H1 (cell line): ENCODE measurements at regions not wholly inside any gene's neighbourhood (a gene's known extent, or its start where the extent isn't known, plus 50 kb on each side); places are given as distances from the start of the nearest gene placed in this dataset.

Experiments used
- CTCF ChIA-PET: fragments of 300-600 bp; sonication (Branson Sonifier 250); formaldehyde crosslinking; loops from one replicate; lab custom pipeline; 2021; ENCODE audit not compliant: partially characterized antibody; lab: Charles Lee
- POLR2A ChIA-PET: fragments of 300-600 bp; sonication (Branson Sonifier 250); formaldehyde crosslinking; loops from one replicate; lab custom pipeline; 2021; ENCODE audit warnings: inconsistent platforms; ENCODE audit not compliant: partially characterized antibody; lab: Charles Lee
- DNase-seq, 2 experiments: peaks; one replicate each; pipeline versions ENCODE4 v3.0.0 to v3.0.0-alpha.2; 2010 to 2022; ENCODE audit warnings: low spot score in 2 of 2, low read depth in 1 of 2, mixed read lengths in 1 of 2
- FAIRE-seq: peaks from 2 replicates; lab custom pipeline; 2011; peaks lifted over from hg19 to GRCh38; lab: Jason Lieb, UNC
- H2AFZ ChIP-seq: 2 replicates; pipeline ENCODE4 v1.8.1; 2012; ENCODE audit warnings: low read length, inconsistent platforms
- H2AK5ac ChIP-seq: 2 replicates; pipeline ENCODE4 v1.6.1; 2013; ENCODE audit warnings: low read depth, low read length
- H2BK120ac ChIP-seq: replicated peaks from 2 replicates; pipeline ENCODE3; 2013; ENCODE audit warnings: low read depth, low read length, inconsistent platforms
- H2BK12ac ChIP-seq: 2 replicates; pipeline ENCODE4 v1.6.1; 2013; ENCODE audit warnings: low read depth, low read length
- H2BK15ac ChIP-seq: 2 replicates; pipeline ENCODE4 v1.6.1; 2013; ENCODE audit warnings: low read length
- H2BK20ac ChIP-seq: 2 replicates; pipeline ENCODE4 v1.6.1; 2013; ENCODE audit warnings: low read length
- H2BK5ac ChIP-seq: 2 replicates; pipeline ENCODE4 v1.6.1; 2013; ENCODE audit warnings: low read depth, low read length
- H3K14ac ChIP-seq: 2 replicates; pipeline ENCODE4 v1.6.1; 2013; ENCODE audit warnings: inconsistent platforms; ENCODE audit not compliant: insufficient read length
- H3K18ac ChIP-seq: 2 replicates; pipeline ENCODE4 v1.6.1; 2013; ENCODE audit warnings: low read length; ENCODE audit errors: extremely low read depth
- H3K23ac ChIP-seq: 2 replicates; pipeline ENCODE4 v1.6.1; 2013; ENCODE audit warnings: inconsistent platforms; ENCODE audit not compliant: insufficient read length
- H3K23me2 ChIP-seq: 2 replicates; pipeline ENCODE4 v1.6.1; 2013; ENCODE audit warnings: low read depth, low read length
- H3K27ac ChIP-seq: 2 replicates; pipeline ENCODE4 v1.6.1; 2011; ENCODE audit warnings: low read depth, low read length, inconsistent platforms
- H3K27me3 ChIP-seq, 4 experiments: replicated peaks in 1 of 4; 1 replicate in 1 of 4; 2 replicates in 3 of 4; pipeline versions ENCODE4 v1.6.1 to v1.8.1; 2011 to 2013; ENCODE audit warnings: low read length in 3 of 4, mild to moderate bottlenecking in 3 of 4, inconsistent platforms in 2 of 4, mixed read lengths in 2 of 4, moderate library complexity in 1 of 4; ENCODE audit not compliant: control insufficient read depth in 3 of 4, insufficient read depth in 3 of 4; ENCODE audit errors: extremely low read depth in 1 of 4
- H3K36me3 ChIP-seq, 4 experiments: 2 replicates each; pipeline versions ENCODE4 v1.6.1 to v1.8.1; 2011 to 2013; ENCODE audit warnings: mild to moderate bottlenecking in 4 of 4, low read length in 3 of 4, moderate library complexity in 2 of 4, control low read depth in 1 of 4, inconsistent platforms in 1 of 4; ENCODE audit not compliant: insufficient read depth in 4 of 4, control insufficient read depth in 2 of 4
- H3K4ac ChIP-seq: replicated peaks from 2 replicates; pipeline ENCODE3; 2013; ENCODE audit warnings: low read length, low read depth, mixed read lengths, inconsistent platforms; ENCODE audit not compliant: insufficient read length
- H3K4me1 ChIP-seq, 4 experiments: replicated peaks in 1 of 4; 1 replicate in 1 of 4; 2 replicates in 3 of 4; pipeline versions ENCODE4 v1.6.1 to v1.8.1; 2011 to 2013; ENCODE audit warnings: low read length in 3 of 4, inconsistent platforms in 2 of 4, mixed read lengths in 1 of 4; ENCODE audit not compliant: insufficient read depth in 4 of 4, control insufficient read depth in 3 of 4
- H3K4me2 ChIP-seq, 2 experiments: 2 replicates each; pipeline versions ENCODE4 v1.6.1 to v1.8.1; 2011 to 2013; ENCODE audit warnings: low read depth in 2 of 2, low read length in 2 of 2, control low read depth in 1 of 2, inconsistent platforms in 1 of 2, mild to moderate bottlenecking in 1 of 2; ENCODE audit not compliant: insufficient read depth in 1 of 2
- H3K4me3 ChIP-seq, 4 experiments: fragments of 200-600, 300-600 bp in 1 of 4; sonication (generic), shearing (Covaris generic), sonication (Bioruptor Twin) in 1 of 4; 2 replicates each; pipeline versions ENCODE4 v1.5.1 to v1.8.1; 2011 to 2016; ENCODE audit warnings: low read length in 4 of 4, low read depth in 3 of 4, control low read depth in 2 of 4, inconsistent platforms in 2 of 4, mild to moderate bottlenecking in 2 of 4, mixed read lengths in 1 of 4, moderate library complexity in 1 of 4; ENCODE audit not compliant: insufficient read depth in 2 of 4; ENCODE audit errors: extremely low read depth in 1 of 4
- H3K56ac ChIP-seq: replicated peaks from 2 replicates; pipeline ENCODE3; 2013; ENCODE audit warnings: low read depth, mild to moderate bottlenecking, mixed read lengths, low read length, inconsistent platforms; ENCODE audit not compliant: insufficient read length
- H3K79me1 ChIP-seq: 2 replicates; pipeline ENCODE4 v1.6.1; 2013; ENCODE audit warnings: low read depth, low read length, control low read depth
- H3K79me2 ChIP-seq, 2 experiments: 2 replicates each; pipeline versions ENCODE4 v1.6.1 to v1.8.1; 2012 to 2013; ENCODE audit warnings: low read length in 2 of 2, mild to moderate bottlenecking in 2 of 2, inconsistent platforms in 1 of 2; ENCODE audit not compliant: insufficient read depth in 2 of 2, control insufficient read depth in 1 of 2
- H3K9ac ChIP-seq, 4 experiments: replicated peaks in 1 of 4; 1 replicate in 1 of 4; 2 replicates in 3 of 4; pipeline versions ENCODE4 v1.6.1 to v1.8.1; 2011 to 2013; ENCODE audit warnings: low read depth in 3 of 4, low read length in 3 of 4, control low read depth in 2 of 4, mild to moderate bottlenecking in 2 of 4, moderate library complexity in 2 of 4, inconsistent platforms in 1 of 4; ENCODE audit errors: extremely low read depth in 1 of 4
- H3K9me3 ChIP-seq, 2 experiments: 2 replicates each; pipeline versions ENCODE4 v1.6.1 to v1.8.1; 2012 to 2013; ENCODE audit warnings: mild to moderate bottlenecking in 2 of 2, moderate library complexity in 2 of 2, control low read depth in 1 of 2, inconsistent platforms in 1 of 2, low read depth in 1 of 2, low read length in 1 of 2, mixed read lengths in 1 of 2; ENCODE audit not compliant: insufficient read depth in 2 of 2
- H4K20me1 ChIP-seq, 2 experiments: replicated peaks in 1 of 2; 2 replicates each; pipeline versions ENCODE3 to v1.8.1; 2011 to 2013; ENCODE audit warnings: inconsistent platforms in 2 of 2, low read length in 2 of 2, mild to moderate bottlenecking in 1 of 2; ENCODE audit not compliant: insufficient read depth in 2 of 2, control insufficient read depth in 1 of 2
- H4K5ac ChIP-seq: 2 replicates; pipeline ENCODE4 v1.6.1; 2013; ENCODE audit warnings: low read length, low read depth, mixed read lengths, inconsistent platforms; ENCODE audit not compliant: insufficient read length
- H4K8ac ChIP-seq: 2 replicates; pipeline ENCODE4 v1.8.0; 2013; ENCODE audit warnings: mild to moderate bottlenecking, moderate library complexity, low read length, inconsistent platforms; ENCODE audit not compliant: insufficient read depth; ENCODE audit errors: extremely low read depth
- H4K91ac ChIP-seq: replicated peaks from 2 replicates; pipeline ENCODE3; 2013; ENCODE audit warnings: low read length, mixed read lengths, inconsistent platforms; ENCODE audit not compliant: insufficient read length
- BRCA1 ChIP-seq: IDR thresholded peaks from 2 replicates; pipeline ENCODE4 v1.6.1; 2012; ENCODE audit warnings: low read depth, low read length, improper control_type of control experiment
- CBX5 ChIP-seq: fragments of 300-800, 300-1000 bp; sonication (generic); IDR thresholded peaks from 2 replicates; pipeline ENCODE4 v1.7.1; 2016; ENCODE audit warnings: antibody characterized with exemption, low read length, low read depth
- CEBPB ChIP-seq: IDR thresholded peaks from 2 replicates; pipeline ENCODE4 v1.6.1; 2012; ENCODE audit warnings: low read depth, low read length
- CTBP2 ChIP-seq: IDR thresholded peaks from 2 replicates; pipeline ENCODE4 v1.7.0; 2011; ENCODE audit warnings: borderline replicate concordance, mild to moderate bottlenecking, moderate library complexity, mixed read lengths, low read length; ENCODE audit not compliant: insufficient read depth, insufficient read length
- CTCF ChIP-seq, 3 experiments: IDR thresholded peaks; 1 replicate in 2 of 3; 2 replicates in 1 of 3; pipeline versions ENCODE4 v1.5.1 to v1.6.1; 2011; ENCODE audit warnings: low read length in 3 of 3, mild to moderate bottlenecking in 3 of 3, inconsistent platforms in 2 of 3, low read depth in 1 of 3, moderate library complexity in 1 of 3; ENCODE audit not compliant: insufficient read depth in 1 of 3; ENCODE audit errors: control extremely low read depth in 1 of 3
- EP300 ChIP-seq, 2 experiments: IDR thresholded peaks; 1 replicate in 1 of 2; 2 replicates in 1 of 2; pipeline ENCODE4 v1.6.1; 2011 to 2012; ENCODE audit warnings: low read depth in 2 of 2, low read length in 2 of 2, mild to moderate bottlenecking in 2 of 2, borderline replicate concordance in 1 of 2, inconsistent platforms in 1 of 2, moderate library complexity in 1 of 2
- MAFK ChIP-seq: IDR thresholded peaks from 2 replicates; pipeline ENCODE4 v1.6.1; 2012; ENCODE audit warnings: low read depth, mild to moderate bottlenecking, improper control_type of control experiment, low read length
- RXRA ChIP-seq: IDR thresholded peaks from 2 replicates; pipeline ENCODE4 v1.6.1; 2011; ENCODE audit warnings: low read depth, mild to moderate bottlenecking, low read length, moderate library complexity; ENCODE audit not compliant: insufficient read depth
- SAP30 ChIP-seq: fragments of 300-600 bp; sonication (generic); IDR thresholded peaks from 2 replicates; pipeline ENCODE4 v1.7.1; 2012; ENCODE audit warnings: low read length, moderate library complexity, mild to moderate bottlenecking, inconsistent platforms; ENCODE audit not compliant: insufficient read depth, insufficient replicate concordance
- SIN3A ChIP-seq, 2 experiments: IDR thresholded peaks in 1 of 2; conservative IDR thresholded peaks in 1 of 2; 2 replicates each; pipeline ENCODE4 v1.6.1; 2011 to 2012; ENCODE audit warnings: low read length in 2 of 2, improper control_type of control experiment in 1 of 2, low read depth in 1 of 2, mild to moderate bottlenecking in 1 of 2
- SIRT6 ChIP-seq: IDR thresholded peaks from one replicate; pipeline ENCODE4 v1.7.1; 2012; ENCODE audit warnings: low read length, inconsistent platforms
- TF ChIP-seq, protein P1 (sequence below): IDR thresholded peaks from 2 replicates; pipeline ENCODE4 v1.6.1; 2011; ENCODE audit warnings: low read depth, mild to moderate bottlenecking, low read length; ENCODE audit not compliant: insufficient read depth

DNA sequence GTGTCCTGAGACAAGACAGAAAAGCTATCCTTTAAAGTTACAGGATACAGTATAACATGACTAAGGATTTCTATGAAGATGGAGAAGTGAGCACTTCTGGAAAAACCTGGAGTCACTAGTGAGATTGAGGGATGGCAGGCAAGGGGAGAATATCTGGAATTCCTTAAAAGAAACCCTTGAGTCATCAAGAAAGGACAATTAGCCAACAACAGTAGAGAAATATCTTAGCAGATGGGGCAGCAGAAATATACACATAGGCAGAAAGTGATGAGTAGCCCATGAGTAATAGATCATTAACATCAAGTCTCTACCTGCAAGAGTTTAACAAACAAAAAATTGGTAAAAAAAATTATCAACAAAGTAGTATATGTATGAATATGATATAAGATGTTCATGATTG, 858.8 kb upstream of the FRG1 start:
- H3K9ac ChIP-seq: no peak overlapping the region
- H2BK20ac ChIP-seq: no peak overlapping the region
- H2AFZ ChIP-seq: no peak overlapping the region
- H3K23me2 ChIP-seq: no peaks in the 10 kb centered on the region
- H3K4ac ChIP-seq: no peak overlapping the region
- H3K27ac ChIP-seq: no peak overlapping the region
- H3K23ac ChIP-seq: no peak overlapping the region
- no peak overlapping the region for H3K4me2 ChIP-seq
- no peak overlapping the region for H3K18ac ChIP-seq
- no peak overlapping the region for H4K91ac ChIP-seq
- no peak overlapping the region for H3K56ac ChIP-seq
- H3K14ac ChIP-seq: no peak overlapping the region
- no peak overlapping the region for H4K5ac ChIP-seq
- ChIA-PET CTCF (interaction anchor here (0.7 to 1.4 kb wide), 2 partner anchors 13 to 87 kb away, joined by 3 to 4 read pairs; no protein-coding TSS in a partner anchor), POLR2A (no interaction called here)
- H3K36me3 ChIP-seq: no peaks in the 10 kb centered on the region
- FAIRE-seq (no peak), DNase-seq (no peak)
- H2BK120ac ChIP-seq: no peak overlapping the region
- no peak overlapping the region for H2BK12ac ChIP-seq
- H3K79me2 ChIP-seq: no peaks in the 10 kb centered on the region
- no peaks in the 10 kb centered on the region for H3K27me3 ChIP-seq
- H2BK15ac ChIP-seq: no peak overlapping the region
- H2AK5ac ChIP-seq: no peak overlapping the region
- H3K4me3 ChIP-seq: no peak overlapping the region
- H3K4me1 ChIP-seq: peaks cover 0 to 2% (median 0%) of the 10 kb centered on the region in 4 experiments; a peak in 1 of 7 replicates
- H2BK5ac ChIP-seq: no peak overlapping the region
- peaks cover 0 to 4% of the 10 kb centered on the region in 2 experiments; a peak in 1 of 4 replicates for H3K9me3 ChIP-seq
- H4K8ac ChIP-seq: no peak overlapping the region
- no peaks in the 10 kb centered on the region for H4K20me1 ChIP-seq
- no peaks in the 10 kb centered on the region for H3K79me1 ChIP-seq
- TF ChIP-seq MAFK (no peak), EP300 (IDR thresholded peaks at IDR 0.05; ENCODE audit: borderline replicate concordance in 1 of 2, low read depth in 2 of 2, low read length in 2 of 2) (no peak), CTCF (IDR thresholded peaks at IDR 0.05; ENCODE audit: control extremely low read depth in 1 of 3, insufficient read depth in 1 of 3, low read depth in 1 of 3, low read length in 3 of 3) (no peak), CEBPB (no peak), BRCA1 (no peak), SIRT6 (no peak), RXRA (no peak), CBX5 (no peak), SAP30 (no peak), SIN3A (conservative IDR thresholded peaks at IDR 0.05 in 1 of 2, IDR thresholded peaks at IDR 0.05 in 1 of 2; ENCODE audit: low read depth in 1 of 2, low read length in 2 of 2) (no peak), CTBP2 (no peak)
- TF ChIP-seq, protein P1, sequence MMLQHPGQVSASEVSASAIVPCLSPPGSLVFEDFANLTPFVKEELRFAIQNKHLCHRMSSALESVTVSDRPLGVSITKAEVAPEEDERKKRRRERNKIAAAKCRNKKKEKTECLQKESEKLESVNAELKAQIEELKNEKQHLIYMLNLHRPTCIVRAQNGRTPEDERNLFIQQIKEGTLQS: no peak
